ENCODE measurements at regions not wholly inside any gene's neighbourhood (a gene's known extent, or its start where the extent isn't known, plus 50 kb on each side); places are given as distances from the start of the nearest gene placed in this dataset.

- Histone ChIP-seq H3K27me3 (ENCODE audit: control insufficient read depth, insufficient read depth, low read length) (no peaks in the 10 kb centered on the region), H3K4me3 (ENCODE audit: low read length) (no peak overlapping the region), H3K36me3 (ENCODE audit: control insufficient read depth, low read depth, low read length) (no peaks in the 10 kb centered on the region), H3K9me3 (ENCODE audit: control insufficient read depth, low read depth, low read length) (no peaks in the 10 kb centered on the region), H3K27ac (ENCODE audit: low read length) (no peak overlapping the region), H3K4me1 (ENCODE audit: control insufficient read depth, low read depth, low read length) (no peaks in the 10 kb centered on the region), H3K9ac (ENCODE audit: low read length) (no peak overlapping the region)
Measured at GRCh38 chr15:53295574-53295973, 463.9 kb downstream of the WDR72 start.

DNA sequence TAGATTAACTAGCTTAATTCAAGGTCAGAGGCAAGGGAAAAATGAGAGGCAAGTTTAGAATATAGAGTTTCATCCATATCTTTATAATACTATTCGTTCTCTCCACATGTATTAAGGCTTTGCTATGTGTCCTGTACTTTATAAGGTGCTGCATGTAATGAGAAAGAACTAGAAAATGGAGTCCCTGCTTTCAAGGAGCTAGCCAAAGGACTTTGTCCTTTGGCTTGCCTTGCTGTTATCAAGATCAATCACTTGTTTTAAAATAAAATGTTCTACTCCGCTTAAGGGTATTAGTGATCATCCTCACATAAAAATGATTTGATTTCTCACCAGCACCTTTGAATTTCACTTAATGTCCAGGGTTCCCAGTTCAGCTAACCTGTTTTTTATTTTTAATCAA is 470.9 kb downstream of the WDR72 start:
- Histone ChIP-seq H3K4me3 (ENCODE audit: low read length) (no peak overlapping the region), H3K9me3 (ENCODE audit: control insufficient read depth, low read depth, low read length) (no peaks in the 10 kb centered on the region), H3K27ac (ENCODE audit: low read length) (no peak overlapping the region), H3K4me1 (ENCODE audit: control insufficient read depth, low read depth, low read length) (no peaks in the 10 kb centered on the region), H3K27me3 (ENCODE audit: control insufficient read depth, insufficient read depth, low read length) (no peaks in the 10 kb centered on the region), H3K9ac (ENCODE audit: low read length) (no peak overlapping the region), H3K36me3 (ENCODE audit: control insufficient read depth, low read depth, low read length) (no peaks in the 10 kb centered on the region)

DNA sequence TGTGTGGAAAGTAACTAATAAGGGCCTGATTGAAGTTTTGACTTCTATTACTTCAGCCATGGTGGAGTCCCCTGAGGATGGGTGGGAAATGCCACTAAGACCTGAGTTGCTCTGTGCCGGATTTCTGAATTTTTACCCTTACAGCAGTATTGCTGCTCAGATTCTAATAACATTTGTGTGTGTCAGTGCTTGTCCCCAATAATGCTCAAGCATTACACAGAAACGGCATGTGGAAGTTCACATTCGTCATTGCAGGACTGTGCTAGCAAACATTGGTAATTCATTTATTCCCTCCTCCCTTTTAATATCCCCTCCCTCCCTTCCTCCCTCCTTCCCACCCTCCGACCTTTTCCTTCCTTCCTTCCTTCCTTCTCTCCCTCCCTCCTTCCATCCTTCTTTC is 484.5 kb upstream of the ONECUT1 start:
- no peak overlapping the region for H3K9ac ChIP-seq (ENCODE audit: low read length)
- peaks cover 6% of the 10 kb centered on the region for H3K4me1 ChIP-seq (ENCODE audit: control insufficient read depth, low read depth, low read length)
- H3K9me3 ChIP-seq (ENCODE audit: control insufficient read depth, low read depth, low read length): no peaks in the 10 kb centered on the region
- H3K4me3 ChIP-seq (ENCODE audit: low read length): no peak overlapping the region
- H3K36me3 ChIP-seq (ENCODE audit: control insufficient read depth, low read depth, low read length): no peaks in the 10 kb centered on the region
- H3K27me3 ChIP-seq (ENCODE audit: control insufficient read depth, insufficient read depth, low read length): no peaks in the 10 kb centered on the region
- H3K27ac ChIP-seq (ENCODE audit: low read length): no peak overlapping the region

- Histone ChIP-seq H3K4me3 (ENCODE audit: low read length) (no peak overlapping the region), H3K27ac (ENCODE audit: low read length) (no peak overlapping the region), H3K9ac (ENCODE audit: low read length) (no peak overlapping the region)
Measured at GRCh38 chr15:53272116-53272515, 482.0 kb upstream of the ONECUT1 start.

GRCh38 chr15:53266176-53266575 is 476.0 kb upstream of the ONECUT1 start:
- H3K4me1 ChIP-seq (ENCODE audit: control insufficient read depth, low read depth, low read length): no peaks in the 10 kb centered on the region
- H3K9ac ChIP-seq (ENCODE audit: low read length): no peak overlapping the region

More at GRCh38 chr15:53272116-53272515, 482.0 kb upstream of the ONECUT1 start:
- Histone ChIP-seq H3K36me3 (ENCODE audit: control insufficient read depth, low read depth, low read length) (no peaks in the 10 kb centered on the region), H3K9me3 (ENCODE audit: control insufficient read depth, low read depth, low read length) (no peaks in the 10 kb centered on the region), H3K27me3 (ENCODE audit: control insufficient read depth, insufficient read depth, low read length) (no peaks in the 10 kb centered on the region), H3K4me1 (ENCODE audit: control insufficient read depth, low read depth, low read length) (peaks cover 6% of the 10 kb centered on the region)

GRCh38 chr15:53260647-53261046 is 470.5 kb upstream of the ONECUT1 start:
- Histone ChIP-seq H3K27me3 (ENCODE audit: control insufficient read depth, insufficient read depth, low read length) (no peaks in the 10 kb centered on the region), H3K9me3 (ENCODE audit: control insufficient read depth, low read depth, low read length) (no peaks in the 10 kb centered on the region), H3K36me3 (ENCODE audit: control insufficient read depth, low read depth, low read length) (no peaks in the 10 kb centered on the region), H3K9ac (ENCODE audit: low read length) (no peak overlapping the region), H3K27ac (ENCODE audit: low read length) (no peak overlapping the region), H3K4me3 (ENCODE audit: low read length) (no peak overlapping the region), H3K4me1 (ENCODE audit: control insufficient read depth, low read depth, low read length) (no peaks in the 10 kb centered on the region)

More at GRCh38 chr15:53266176-53266575, 476.0 kb upstream of the ONECUT1 start:
- Histone ChIP-seq H3K4me3 (ENCODE audit: low read length) (no peak overlapping the region), H3K27ac (ENCODE audit: low read length) (no peak overlapping the region), H3K36me3 (ENCODE audit: control insufficient read depth, low read depth, low read length) (no peaks in the 10 kb centered on the region), H3K9me3 (ENCODE audit: control insufficient read depth, low read depth, low read length) (no peaks in the 10 kb centered on the region), H3K27me3 (ENCODE audit: control insufficient read depth, insufficient read depth, low read length) (no peaks in the 10 kb centered on the region)

- Histone ChIP-seq H3K9ac (ENCODE audit: low read length) (no peak overlapping the region), H3K36me3 (ENCODE audit: control insufficient read depth, low read depth, low read length) (no peaks in the 10 kb centered on the region), H3K9me3 (ENCODE audit: control insufficient read depth, low read depth, low read length) (no peaks in the 10 kb centered on the region), H3K27me3 (ENCODE audit: control insufficient read depth, insufficient read depth, low read length) (no peaks in the 10 kb centered on the region), H3K4me3 (ENCODE audit: low read length) (no peak overlapping the region), H3K4me1 (ENCODE audit: control insufficient read depth, low read depth, low read length) (no peaks in the 10 kb centered on the region), H3K27ac (ENCODE audit: low read length) (no peak overlapping the region)
Measured at GRCh38 chr15:53256457-53256856, 466.3 kb upstream of the ONECUT1 start.

GRCh38 chr15:53256043-53256442 is 465.9 kb upstream of the ONECUT1 start:
- H3K27me3 ChIP-seq (ENCODE audit: control insufficient read depth, insufficient read depth, low read length): no peaks in the 10 kb centered on the region
- H3K4me3 ChIP-seq (ENCODE audit: low read length): no peak overlapping the region

DNA sequence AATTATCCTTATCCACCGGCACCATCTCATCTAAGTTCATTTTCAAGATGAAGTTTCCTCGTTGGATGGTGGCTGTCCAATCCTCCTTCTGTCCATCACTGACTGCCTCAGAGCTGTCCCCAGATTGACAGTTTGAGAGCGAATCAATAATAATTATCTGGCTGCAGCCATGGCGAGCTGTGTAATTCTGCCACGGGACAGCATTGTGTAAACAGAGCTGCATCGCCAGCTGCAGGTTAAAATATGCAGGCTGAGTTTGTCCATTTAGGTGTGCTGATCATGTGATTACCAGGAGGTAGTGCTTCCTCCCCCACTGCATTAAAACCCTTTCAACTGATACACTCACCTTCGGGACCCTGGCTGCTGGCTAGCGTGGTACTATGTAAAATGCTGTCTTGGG is 461.9 kb upstream of the ONECUT1 start:
- Histone ChIP-seq H3K9me3 (ENCODE audit: control insufficient read depth, low read depth, low read length) (no peaks in the 10 kb centered on the region), H3K9ac (ENCODE audit: low read length) (no peak overlapping the region), H3K4me1 (ENCODE audit: control insufficient read depth, low read depth, low read length) (no peaks in the 10 kb centered on the region), H3K27me3 (ENCODE audit: control insufficient read depth, insufficient read depth, low read length) (no peaks in the 10 kb centered on the region), H3K27ac (ENCODE audit: low read length) (no peak overlapping the region), H3K4me3 (ENCODE audit: low read length) (no peak overlapping the region), H3K36me3 (ENCODE audit: control insufficient read depth, low read depth, low read length) (no peaks in the 10 kb centered on the region)

More at GRCh38 chr15:53256043-53256442, 465.9 kb upstream of the ONECUT1 start:
- no peaks in the 10 kb centered on the region for H3K36me3 ChIP-seq (ENCODE audit: control insufficient read depth, low read depth, low read length)
- H3K9ac ChIP-seq (ENCODE audit: low read length): no peak overlapping the region
- no peaks in the 10 kb centered on the region for H3K4me1 ChIP-seq (ENCODE audit: control insufficient read depth, low read depth, low read length)
- H3K9me3 ChIP-seq (ENCODE audit: control insufficient read depth, low read depth, low read length): no peaks in the 10 kb centered on the region
- H3K27ac ChIP-seq (ENCODE audit: low read length): no peak overlapping the region

DNA sequence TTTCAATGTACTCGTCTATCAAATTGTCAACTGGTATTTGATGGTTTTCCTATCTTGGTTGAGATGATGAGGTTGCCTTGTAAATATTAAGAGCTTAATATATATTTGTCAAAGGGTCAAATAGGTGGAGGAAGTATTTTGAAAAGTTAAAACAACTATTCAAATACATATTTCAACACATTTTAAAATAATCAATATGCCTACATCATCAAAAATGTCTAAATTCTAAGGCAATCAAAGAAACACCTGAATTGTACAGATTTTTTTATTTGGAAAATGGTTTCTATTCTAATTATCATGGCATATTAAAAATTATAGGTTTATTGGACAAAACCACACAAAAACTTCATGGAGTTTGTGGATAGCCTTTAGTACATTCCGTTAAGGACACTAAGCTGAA is 461.4 kb upstream of the ONECUT1 start:
- Histone ChIP-seq H3K4me3 (ENCODE audit: low read length) (no peak overlapping the region), H3K27me3 (ENCODE audit: control insufficient read depth, insufficient read depth, low read length) (no peaks in the 10 kb centered on the region), H3K27ac (ENCODE audit: low read length) (no peak overlapping the region), H3K9ac (ENCODE audit: low read length) (no peak overlapping the region), H3K4me1 (ENCODE audit: control insufficient read depth, low read depth, low read length) (no peaks in the 10 kb centered on the region), H3K9me3 (ENCODE audit: control insufficient read depth, low read depth, low read length) (no peaks in the 10 kb centered on the region), H3K36me3 (ENCODE audit: control insufficient read depth, low read depth, low read length) (no peaks in the 10 kb centered on the region)

DNA sequence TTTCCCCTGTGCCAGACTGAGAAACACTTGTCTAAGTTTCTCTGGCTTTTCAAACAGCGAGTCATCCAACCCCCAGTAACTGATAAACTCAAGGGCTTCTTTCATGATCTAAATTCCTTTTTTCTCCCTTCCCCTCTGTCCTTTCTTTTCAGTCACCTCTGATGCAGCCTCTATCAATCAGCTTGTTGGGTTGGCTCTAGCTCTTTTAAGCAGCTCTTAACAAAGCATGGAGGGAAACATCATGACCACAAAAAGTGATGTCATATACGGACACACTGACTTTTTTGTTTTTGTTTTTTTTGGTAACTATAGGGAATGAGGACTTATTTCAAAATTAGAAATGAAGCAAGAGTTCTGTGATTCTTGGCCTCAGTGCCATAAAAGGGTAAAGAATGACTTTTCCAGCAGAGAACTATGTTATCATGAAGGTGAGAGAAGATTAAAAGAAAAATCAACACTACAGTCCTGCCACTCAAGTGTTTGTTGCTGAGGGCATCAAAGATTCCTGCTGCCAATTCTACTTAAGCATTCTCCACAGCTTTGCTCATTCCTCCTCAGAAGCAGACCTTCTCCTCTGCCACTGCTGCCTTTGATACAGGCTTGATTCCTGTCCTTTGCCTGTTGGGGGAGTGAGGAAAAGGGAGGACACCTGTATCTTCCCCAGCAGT is 457.0 kb upstream of the ONECUT1 start:
- Histone ChIP-seq H3K4me3 (ENCODE audit: low read length) (no peak overlapping the region), H3K27me3 (ENCODE audit: control insufficient read depth, insufficient read depth, low read length) (no peaks in the 10 kb centered on the region), H3K9me3 (ENCODE audit: control insufficient read depth, low read depth, low read length) (no peaks in the 10 kb centered on the region), H3K9ac (ENCODE audit: low read length) (no peak overlapping the region), H3K27ac (ENCODE audit: low read length) (no peak overlapping the region), H3K36me3 (ENCODE audit: control insufficient read depth, low read depth, low read length) (no peaks in the 10 kb centered on the region), H3K4me1 (ENCODE audit: control insufficient read depth, low read depth, low read length) (no peaks in the 10 kb centered on the region)

- no peak overlapping the region for H3K9ac ChIP-seq (ENCODE audit: low read length)
- H3K4me3 ChIP-seq (ENCODE audit: low read length): no peak overlapping the region
- no peak overlapping the region for H3K27ac ChIP-seq (ENCODE audit: low read length)
- no peaks in the 10 kb centered on the region for H3K27me3 ChIP-seq (ENCODE audit: control insufficient read depth, insufficient read depth, low read length)
- no peaks in the 10 kb centered on the region for H3K4me1 ChIP-seq (ENCODE audit: control insufficient read depth, low read depth, low read length)
- H3K9me3 ChIP-seq (ENCODE audit: control insufficient read depth, low read depth, low read length): no peaks in the 10 kb centered on the region
- H3K36me3 ChIP-seq (ENCODE audit: control insufficient read depth, low read depth, low read length): no peaks in the 10 kb centered on the region
Measured at GRCh38 chr15:53246404-53246803, 456.3 kb upstream of the ONECUT1 start.
